NCI-H2196 treated with DMSO at 0.1 percent for 48 hours (cell line): ENCODE measurements at regions not wholly inside any gene's neighbourhood (a gene's known extent, or its start where the extent isn't known, plus 50 kb on each side); places are given as distances from the start of the nearest gene placed in this dataset.
"Not testable (repeated sequence)": the region's sequence is repeated elsewhere in the genome, so short reads cannot be mapped to it uniquely, and the experiment has no call there.

ENCODE experiments used
- DNase-seq: peaks from one replicate; lab custom pipeline; 2025; ENCODE audit not compliant: unreplicated experiment; lab: John Stamatoyannopoulos, UW

- DNase-seq: no peak
These were observed 594.8 kb downstream of the ZWINT start for GRCh38 chr10:55766212-55766611.

- DNase-seq: no peak
These were observed 610.6 kb downstream of the ZWINT start for GRCh38 chr10:55750458-55750857.

GRCh38 chr10:55747244-55747643 is 613.8 kb downstream of the ZWINT start:
- no peak for DNase-seq

GRCh38 chr10:55746002-55746401 is 615.1 kb downstream of the ZWINT start:
- no peak for DNase-seq

- DNase-seq: no peak
These were observed 618.6 kb downstream of the ZWINT start for GRCh38 chr10:55742487-55742886.

GRCh38 chr10:55740767-55741166 is 620.3 kb downstream of the ZWINT start:
- not testable (repeated sequence) for DNase-seq

GRCh38 chr10:55740110-55740509 is 620.9 kb downstream of the ZWINT start:
- DNase-seq: no peak

- DNase-seq: no peak
These were observed 626.9 kb downstream of the ZWINT start for GRCh38 chr10:55734112-55734511.

- no peak for DNase-seq
These were observed 656.1 kb downstream of the ZWINT start for GRCh38 chr10:55704950-55705349.

GRCh38 chr10:55668326-55668922 is 692.6 kb downstream of the ZWINT start:
- DNase-seq: no peak

- DNase-seq: no peak
These were observed 707.5 kb downstream of the ZWINT start for GRCh38 chr10:55653531-55653930.

GRCh38 chr10:55641601-55642000 is 719.5 kb downstream of the ZWINT start:
- DNase-seq: no peak

GRCh38 chr10:55631071-55631654 is 729.9 kb downstream of the ZWINT start:
- DNase-seq: peak; percentile 18

GRCh38 chr10:55630491-55631056 is 730.5 kb downstream of the ZWINT start:
- no peak for DNase-seq

- no peak for DNase-seq
These were observed 731.1 kb downstream of the ZWINT start for GRCh38 chr10:55629793-55630490.

- no peak for DNase-seq
These were observed 732.8 kb downstream of the ZWINT start for GRCh38 chr10:55628260-55628701.

- no peak for DNase-seq
These were observed 733.5 kb downstream of the ZWINT start for GRCh38 chr10:55627501-55628051.

- DNase-seq: not testable (repeated sequence)
These were observed 759.2 kb downstream of the ZWINT start for GRCh38 chr10:55601690-55602478.

- DNase-seq: no peak
These were observed 750.6 kb upstream of the PCDH15 start for GRCh38 chr10:55551603-55552002.

GRCh38 chr10:55550236-55550635 is 749.2 kb upstream of the PCDH15 start:
- DNase-seq: no peak

- DNase-seq: not testable (repeated sequence)
These were observed 736.5 kb upstream of the PCDH15 start for GRCh38 chr10:55537497-55537896.
